Caco-2 (cell line): ENCODE measurements at regions not wholly inside any gene's neighbourhood (a gene's known extent, or its start where the extent isn't known, plus 50 kb on each side); places are given as distances from the start of the nearest gene placed in this dataset.

Experiments
- BruUV-seq: library from RNA; stranded (reverse); fragments of 400-500 nt; replicated peaks from 2 replicates; lab custom pipeline; 2021; lab: Mats Ljungman, UMichigan
- CTCF ChIA-PET: fragments of 300-600 bp; sonication (Branson Sonifier 250); formaldehyde crosslinking; loops from one replicate; lab custom pipeline; 2022; ENCODE audit warnings: antibody characterized with exemption; lab: Charles Lee
- POLR2A ChIA-PET: fragments of 300-600 bp; sonication (Branson Sonifier 250); formaldehyde crosslinking; loops from one replicate; lab custom pipeline; 2022; ENCODE audit warnings: antibody characterized with exemption; lab: Charles Lee
- DNase-seq, 2 experiments: peaks; one replicate each; pipeline versions ENCODE4 v3.0.0 to v3.0.0-alpha.2; 2020 to 2022
- H3K27me3 ChIP-seq: replicated peaks from 2 replicates; pipeline ENCODE4 v1.6.0; 2011; ENCODE audit warnings: low read length; ENCODE audit not compliant: control insufficient read depth, insufficient read depth
- H3K36me3 ChIP-seq: 2 replicates; pipeline ENCODE4 v1.5.1; 2011; ENCODE audit warnings: low read length; ENCODE audit not compliant: control insufficient read depth, insufficient read depth
- H3K4me1 ChIP-seq: fragments of 250-450 bp; sonication (Bioruptor Pico); 2 replicates; pipeline ENCODE4 v1.5.1; 2020; ENCODE audit warnings: mild to moderate bottlenecking
- H3K4me3 ChIP-seq: 2 replicates; pipeline ENCODE4 v1.5.1; 2011; ENCODE audit warnings: low read depth, mild to moderate bottlenecking, control low read depth, low read length
- H3K9me3 ChIP-seq: fragments of 250-450 bp; sonication (Bioruptor Pico); 2 replicates; pipeline ENCODE4 v1.5.1; 2020; ENCODE audit warnings: mild to moderate bottlenecking, moderate library complexity
- H3K27ac Mint-ChIP-seq: one replicate; pipeline ENCODE4 v1.8.0; 2022; ENCODE audit warnings: mixed read lengths; ENCODE audit not compliant: unreplicated experiment
- H3K27me3 Mint-ChIP-seq: one replicate; pipeline ENCODE4 v1.8.0; 2022; ENCODE audit warnings: mixed read lengths; ENCODE audit not compliant: insufficient read depth, unreplicated experiment
- H3K36me3 Mint-ChIP-seq: one replicate; pipeline ENCODE4 v1.8.0; 2022; ENCODE audit warnings: mild to moderate bottlenecking, mixed read lengths; ENCODE audit not compliant: insufficient read depth, unreplicated experiment
- H3K4me1 Mint-ChIP-seq: one replicate; pipeline ENCODE4 v1.8.0; 2022; ENCODE audit warnings: low read depth, mixed read lengths; ENCODE audit not compliant: unreplicated experiment
- H3K4me3 Mint-ChIP-seq: one replicate; pipeline ENCODE4 v1.8.0; 2022; ENCODE audit warnings: mild to moderate bottlenecking, moderate library complexity, mixed read lengths; ENCODE audit not compliant: unreplicated experiment
- H3K9me3 Mint-ChIP-seq: one replicate; pipeline ENCODE4 v1.8.0; 2022; ENCODE audit warnings: mixed read lengths; ENCODE audit not compliant: unreplicated experiment
- intact Hi-C: fragments of 100-400 bp; cut with micrococcal nuclease; formaldehyde crosslinking; loops from one replicate; pipeline ENCODE4 v1.10.0; 2022; ENCODE audit not compliant: unreplicated experiment
- TF ChIP-seq, protein P1 (sequence below), 2 experiments: fragments of 200-600 bp in 1 of 2; IDR thresholded peaks; 1 replicate in 1 of 2; 2 replicates in 1 of 2; pipeline versions ENCODE4 v1.5.1 to v1.8.0; 2011 to 2022; ENCODE audit warnings: antibody characterized with exemption in 1 of 2, control low read depth in 1 of 2, inconsistent platforms in 1 of 2, low read depth in 1 of 2, low read length in 1 of 2, mild to moderate bottlenecking in 1 of 2, moderate library complexity in 1 of 2; ENCODE audit not compliant: insufficient read depth in 1 of 2, severe bottlenecking in 1 of 2, unreplicated experiment in 1 of 2

DNA sequence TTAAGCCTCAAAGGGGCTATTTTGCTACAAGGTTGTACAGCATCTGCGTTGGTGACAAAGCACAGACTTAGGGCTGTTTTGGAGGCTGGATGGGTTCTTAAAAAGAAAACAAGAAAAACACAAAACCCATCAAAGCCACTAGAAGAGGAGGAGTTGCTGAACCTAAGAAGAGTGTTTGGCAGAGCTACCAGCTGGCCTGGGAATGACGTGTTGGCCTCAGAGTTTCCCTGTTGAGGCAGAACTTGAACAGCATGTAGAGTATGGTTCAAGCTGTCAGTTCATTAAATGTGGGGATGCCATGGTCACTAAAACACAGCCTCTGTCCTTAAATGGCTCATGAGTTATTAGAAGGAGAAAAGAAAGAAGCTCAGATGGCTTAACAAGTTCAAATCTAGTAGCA lies 162.5 kb downstream of the TTC32 start:
- Mint-ChIP-seq H3K9me3 (no peaks in the 10 kb centered on the region), H3K4me1 (no peaks in the 10 kb centered on the region), H3K36me3 (no peaks in the 10 kb centered on the region), H3K4me3 (no peak overlapping the region), H3K27ac (no peak overlapping the region), H3K27me3 (peaks cover 3% of the 10 kb centered on the region)
- no peaks in the 10 kb centered on the region for H3K4me1 ChIP-seq
- intact Hi-C loops = no loop called here
- 0 out of 2 replicates have a peak, but pooled peaks cover 3% of the 10 kb centered on the region for H3K9me3 ChIP-seq
- H3K4me3 ChIP-seq = no peak overlapping the region
- no peaks in the 10 kb centered on the region for H3K27me3 ChIP-seq
- CTCF ChIA-PET = no interaction called here
- POLR2A ChIA-PET = no interaction called here
- no peaks in the 10 kb centered on the region for H3K36me3 ChIP-seq
- BruUV-seq = no TSS peak
- no peak for DNase-seq
- TF ChIP-seq, protein P1, sequence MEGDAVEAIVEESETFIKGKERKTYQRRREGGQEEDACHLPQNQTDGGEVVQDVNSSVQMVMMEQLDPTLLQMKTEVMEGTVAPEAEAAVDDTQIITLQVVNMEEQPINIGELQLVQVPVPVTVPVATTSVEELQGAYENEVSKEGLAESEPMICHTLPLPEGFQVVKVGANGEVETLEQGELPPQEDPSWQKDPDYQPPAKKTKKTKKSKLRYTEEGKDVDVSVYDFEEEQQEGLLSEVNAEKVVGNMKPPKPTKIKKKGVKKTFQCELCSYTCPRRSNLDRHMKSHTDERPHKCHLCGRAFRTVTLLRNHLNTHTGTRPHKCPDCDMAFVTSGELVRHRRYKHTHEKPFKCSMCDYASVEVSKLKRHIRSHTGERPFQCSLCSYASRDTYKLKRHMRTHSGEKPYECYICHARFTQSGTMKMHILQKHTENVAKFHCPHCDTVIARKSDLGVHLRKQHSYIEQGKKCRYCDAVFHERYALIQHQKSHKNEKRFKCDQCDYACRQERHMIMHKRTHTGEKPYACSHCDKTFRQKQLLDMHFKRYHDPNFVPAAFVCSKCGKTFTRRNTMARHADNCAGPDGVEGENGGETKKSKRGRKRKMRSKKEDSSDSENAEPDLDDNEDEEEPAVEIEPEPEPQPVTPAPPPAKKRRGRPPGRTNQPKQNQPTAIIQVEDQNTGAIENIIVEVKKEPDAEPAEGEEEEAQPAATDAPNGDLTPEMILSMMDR (IDR thresholded peaks at IDR 0.05; ENCODE audit: insufficient read depth in 1 of 2, low read depth in 1 of 2, low read length in 1 of 2, severe bottlenecking in 1 of 2, unreplicated experiment in 1 of 2) = no peak

DNA sequence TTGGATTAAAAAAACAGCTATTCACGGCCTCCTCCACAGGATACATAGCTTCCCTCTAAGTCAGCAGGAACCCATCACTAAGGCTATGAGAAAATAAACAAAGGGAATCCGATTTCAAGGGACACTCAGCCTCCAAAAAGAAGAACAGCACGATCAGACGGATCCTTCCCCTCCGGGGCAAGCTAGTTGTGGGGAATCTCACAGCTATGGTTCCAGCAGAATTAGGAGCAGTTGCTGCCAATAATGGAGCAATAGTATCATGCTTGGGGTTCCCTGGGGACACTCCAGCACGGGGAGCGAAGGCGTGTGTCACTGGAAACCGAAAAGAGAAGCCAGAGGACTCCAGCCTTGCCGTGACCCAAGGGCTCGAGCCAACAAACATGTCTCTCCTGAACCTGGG lies 163.1 kb downstream of the TTC32 start:
- ChIA-PET CTCF (no interaction called here), POLR2A (no interaction called here)
- Mint-ChIP-seq H3K4me1 (no peaks in the 10 kb centered on the region), H3K4me3 (no peak overlapping the region), H3K9me3 (no peaks in the 10 kb centered on the region), H3K36me3 (no peaks in the 10 kb centered on the region), H3K27ac (no peak overlapping the region), H3K27me3 (peaks cover 3% of the 10 kb centered on the region)
- no peaks in the 10 kb centered on the region for H3K4me1 ChIP-seq
- no peak for DNase-seq
- BruUV-seq = no TSS peak
- no peaks in the 10 kb centered on the region for H3K36me3 ChIP-seq
- H3K27me3 ChIP-seq = no peaks in the 10 kb centered on the region
- no peak overlapping the region for H3K4me3 ChIP-seq
- 0 out of 2 replicates have a peak, but pooled peaks cover 3% of the 10 kb centered on the region for H3K9me3 ChIP-seq
- TF ChIP-seq, protein P1 (IDR thresholded peaks at IDR 0.05; ENCODE audit: insufficient read depth in 1 of 2, low read depth in 1 of 2, low read length in 1 of 2, severe bottlenecking in 1 of 2, unreplicated experiment in 1 of 2) = no peak
- intact Hi-C loops = no loop called here

DNA sequence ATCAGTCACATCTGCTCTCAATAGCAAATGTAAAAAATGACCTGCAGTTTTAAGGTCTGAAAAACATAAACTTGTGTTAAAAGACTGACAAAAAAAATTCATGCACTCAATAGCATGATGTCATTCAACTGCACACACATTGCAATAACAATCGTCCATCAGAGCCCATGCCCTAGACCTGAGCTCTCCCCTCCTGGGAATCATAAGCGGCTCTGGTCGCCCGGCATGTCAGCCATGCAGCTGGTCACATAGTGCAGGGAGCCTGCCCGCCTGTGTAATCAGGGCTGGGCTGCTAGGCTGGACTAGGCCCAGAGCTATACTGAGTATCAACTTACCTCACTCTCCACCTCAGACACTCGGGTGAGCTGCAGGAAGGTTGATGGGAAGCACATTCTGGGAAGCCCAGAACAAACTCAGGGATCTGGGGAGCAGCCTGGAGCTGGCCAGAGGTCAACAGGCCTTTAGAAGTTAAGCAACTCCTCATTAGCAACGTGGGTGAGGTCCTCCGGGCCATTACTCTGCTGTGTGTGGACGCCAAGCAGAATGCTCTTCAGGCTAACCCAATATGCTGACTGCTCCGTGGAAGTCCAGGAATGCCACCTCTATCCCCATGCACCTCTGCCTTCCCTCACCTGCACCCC lies 165.5 kb downstream of the TTC32 start:
- intact Hi-C loops = no loop called here
- H3K4me3 ChIP-seq = no peak overlapping the region
- no peaks in the 10 kb centered on the region for H3K4me1 ChIP-seq
- H3K27me3 Mint-ChIP-seq = peaks cover 9% of the 10 kb centered on the region
- ChIA-PET CTCF (no interaction called here), POLR2A (no interaction called here)
- BruUV-seq = no TSS peak
- H3K27me3 ChIP-seq = no peaks in the 10 kb centered on the region; the same call in 1 of the 2 replicates
- no peaks in the 10 kb centered on the region for H3K9me3 Mint-ChIP-seq
- H3K4me1 Mint-ChIP-seq = no peaks in the 10 kb centered on the region
- H3K9me3 ChIP-seq = 0 out of 2 replicates have a peak, but pooled peaks cover 3% of the 10 kb centered on the region
- H3K4me3 Mint-ChIP-seq = no peak overlapping the region
- TF ChIP-seq, protein P1 (IDR thresholded peaks at IDR 0.05; ENCODE audit: insufficient read depth in 1 of 2, low read depth in 1 of 2, low read length in 1 of 2, severe bottlenecking in 1 of 2, unreplicated experiment in 1 of 2) = no peak
- DNase-seq = no peak
- H3K36me3 Mint-ChIP-seq = no peaks in the 10 kb centered on the region
- no peaks in the 10 kb centered on the region for H3K36me3 ChIP-seq
- no peak overlapping the region for H3K27ac Mint-ChIP-seq
